GM23248 (cell line): ENCODE measurements at regions not wholly inside any gene's neighbourhood (a gene's known extent, or its start where the extent isn't known, plus 50 kb on each side); places are given as distances from the start of the nearest gene placed in this dataset.
A peak's percentile ranks its signal among the peaks of the same experiment; 100 is the strongest.

Source experiments
- DNase-seq: peaks from one replicate; pipeline ENCODE4 v3.0.0-alpha.2; 2015
- H2AFZ ChIP-seq: fragments of 200-600 bp; sonication (generic); 2 replicates; pipeline ENCODE4 v1.6.1; 2016; ENCODE audit warnings: antibody characterized with exemption
- H3F3A ChIP-seq: fragments of 200-600 bp; sonication (generic); 2 replicates; pipeline ENCODE4 v1.6.1; 2016; ENCODE audit warnings: mild to moderate bottlenecking, antibody characterized with exemption, mixed run types; ENCODE audit not compliant: insufficient read depth
- H3K27ac ChIP-seq: fragments of 200-600 bp; sonication (generic); 2 replicates; pipeline ENCODE4 v1.5.1; 2016; ENCODE audit warnings: mild to moderate bottlenecking
- H3K27me3 ChIP-seq: fragments of 200-600 bp; sonication (generic); replicated peaks from 2 replicates; pipeline ENCODE4 v1.6.1; 2016; ENCODE audit warnings: mild to moderate bottlenecking; ENCODE audit not compliant: insufficient read depth
- H3K36me3 ChIP-seq: fragments of 200-600 bp; sonication (generic); 2 replicates; pipeline ENCODE4 v1.6.1; 2016; ENCODE audit warnings: low read depth, mild to moderate bottlenecking
- H3K4me1 ChIP-seq: fragments of 200-600 bp; sonication (generic); 2 replicates; pipeline ENCODE4 v1.6.1; 2016; ENCODE audit warnings: mild to moderate bottlenecking; ENCODE audit not compliant: insufficient read depth
- H3K4me2 ChIP-seq: fragments of 200-600 bp; sonication (generic); one replicate; pipeline ENCODE4 v1.6.1; 2016; ENCODE audit warnings: mild to moderate bottlenecking; ENCODE audit not compliant: unreplicated experiment
- H3K4me3 ChIP-seq: fragments of 200-600 bp; sonication (generic); 2 replicates; pipeline ENCODE4 v1.5.1; 2016; ENCODE audit warnings: mild to moderate bottlenecking
- H3K79me2 ChIP-seq: fragments of 200-600 bp; sonication (generic); 2 replicates; pipeline ENCODE4 v1.6.1; 2016; ENCODE audit warnings: mild to moderate bottlenecking; ENCODE audit not compliant: insufficient read depth
- H3K9ac ChIP-seq: fragments of 200-600 bp; sonication (generic); 2 replicates; pipeline ENCODE4 v1.6.1; 2016; ENCODE audit warnings: mild to moderate bottlenecking
- H3K9me2 ChIP-seq: fragments of 200-600 bp; sonication (generic); 2 replicates; pipeline ENCODE4 v1.6.1; 2016; ENCODE audit warnings: mixed run types, mild to moderate bottlenecking, moderate library complexity; ENCODE audit not compliant: insufficient read depth
- H3K9me3 ChIP-seq: fragments of 200-600 bp; sonication (generic); one replicate; pipeline ENCODE4 v1.6.1; 2017; ENCODE audit warnings: low read depth
- H4K20me1 ChIP-seq: fragments of 200-600 bp; sonication (generic); 2 replicates; pipeline ENCODE4 v1.6.0; 2016; ENCODE audit not compliant: insufficient read depth
- EZH2 ChIP-seq: fragments of 200-600 bp; sonication (generic); IDR thresholded peaks from 2 replicates; pipeline ENCODE4 v1.6.1; 2018; ENCODE audit warnings: antibody characterized with exemption, mild to moderate bottlenecking; ENCODE audit not compliant: insufficient read depth, poor library complexity, severe bottlenecking
- EZH2phosphoT487 ChIP-seq: fragments of 200-600 bp; sonication (generic); IDR thresholded peaks from 2 replicates; pipeline ENCODE4 v1.6.1; 2018; ENCODE audit warnings: antibody characterized with exemption, moderate library complexity, mild to moderate bottlenecking, low read depth; ENCODE audit not compliant: insufficient read depth
- WGBS, 2 experiments: methylation state at CpG; one replicate each; pipeline ENCODE4 v1.1.6; 2015 to 2017; ENCODE audit warnings: low lambda C conversion rate in 2 of 2, low coverage in 1 of 2; ENCODE audit errors: missing lambda C conversion rate in 2 of 2; 5-methylcytosine and 5-hydroxymethylcytosine counted together
- in situ Hi-C: fragments of 300-500 bp; cut with MboI; formaldehyde crosslinking; loops from 2 replicates; pipeline ENCODE4 v1.15.0; 2020

GRCh38 chr21:36542312-36543101 is 62.6 kb upstream of the CLDN14 start:
- peaks cover 51% of the 10 kb centered on the region for H3K27me3 ChIP-seq
- in situ Hi-C loops, result no loop called here

GRCh38 chr21:36543924-36544323 is 64.0 kb upstream of the CLDN14 start:
- in situ Hi-C loops, result no loop called here
- peaks cover 51% of the 10 kb centered on the region for H3K27me3 ChIP-seq
- 90 to 95% methylated on average over 4 of the region's 4 CpGs for WGBS, 2 experiments
- H3K36me3 ChIP-seq, result no peaks in the 10 kb centered on the region
- H3K9me2 ChIP-seq, result no peaks in the 10 kb centered on the region
- no peak overlapping the region for H3K9ac ChIP-seq
- no peak for DNase-seq
- no peak overlapping the region for H2AFZ ChIP-seq
- TF ChIP-seq EZH2, result no peak
- no peak overlapping the region for H3K4me3 ChIP-seq
- no peaks in the 10 kb centered on the region for H3K79me2 ChIP-seq
- no peaks in the 10 kb centered on the region for H3F3A ChIP-seq
- no peaks in the 10 kb centered on the region for H3K9me3 ChIP-seq
- no peak overlapping the region for H3K4me2 ChIP-seq
- H3K4me1 ChIP-seq, result no peaks in the 10 kb centered on the region; the same call in 1 of the 2 replicates
- no peaks in the 10 kb centered on the region for H4K20me1 ChIP-seq
- no peak overlapping the region for H3K27ac ChIP-seq

More at GRCh38 chr21:36542312-36543101, 62.6 kb upstream of the CLDN14 start:
- no peaks in the 10 kb centered on the region for H3K9me3 ChIP-seq
- no peaks in the 10 kb centered on the region for H3K9me2 ChIP-seq
- no peaks in the 10 kb centered on the region for H4K20me1 ChIP-seq
- H3K27ac ChIP-seq, result no peak overlapping the region
- H3K4me1 ChIP-seq, result no peaks in the 10 kb centered on the region; the same call in 1 of the 2 replicates
- H3K4me2 ChIP-seq, result no peak overlapping the region
- no peaks in the 10 kb centered on the region for H3K36me3 ChIP-seq
- no peak for TF ChIP-seq EZH2phosphoT487
- peak; percentile 17 for TF ChIP-seq EZH2
- H3K79me2 ChIP-seq, result no peaks in the 10 kb centered on the region
- no peak for DNase-seq
- H2AFZ ChIP-seq, result no peak overlapping the region
- no peak overlapping the region for H3K4me3 ChIP-seq
- no peak overlapping the region for H3K9ac ChIP-seq
- WGBS, 2 experiments, result 20% methylated on average over 30 of the region's 34 CpGs
- H3F3A ChIP-seq, result no peaks in the 10 kb centered on the region

DNA sequence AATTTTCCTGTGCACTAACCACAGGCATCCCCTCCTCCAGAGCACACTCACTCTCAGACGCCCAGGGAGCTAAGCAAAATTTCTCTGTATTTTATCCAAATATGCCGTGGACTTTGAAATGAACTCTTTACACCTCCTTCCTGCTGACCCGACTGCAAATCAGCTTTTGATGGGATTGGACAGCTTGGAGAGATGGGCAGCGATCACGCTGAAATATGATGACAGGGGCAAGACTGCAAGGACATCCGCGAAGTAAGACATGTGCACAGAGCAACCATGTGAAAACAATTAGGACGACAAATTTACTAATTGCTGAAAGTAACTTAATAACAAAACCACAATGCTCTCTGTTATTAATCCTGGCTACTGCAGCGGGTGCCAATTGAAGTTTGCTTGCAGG is 64.6 kb upstream of the CLDN14 start:
- H3K4me3 ChIP-seq, result no peak overlapping the region
- TF ChIP-seq EZH2phosphoT487 (no peak), EZH2 (no peak)
- DNase-seq, result no peak
- H4K20me1 ChIP-seq, result no peaks in the 10 kb centered on the region
- no peaks in the 10 kb centered on the region for H3K79me2 ChIP-seq
- no peak overlapping the region for H3K27ac ChIP-seq
- no peak overlapping the region for H3K9ac ChIP-seq
- H3K4me1 ChIP-seq, result no peaks in the 10 kb centered on the region; the same call in 1 of the 2 replicates
- peaks cover 51% of the 10 kb centered on the region for H3K27me3 ChIP-seq
- H3K4me2 ChIP-seq, result no peak overlapping the region
- H3K36me3 ChIP-seq, result no peaks in the 10 kb centered on the region
- no peaks in the 10 kb centered on the region for H3F3A ChIP-seq
- no peak overlapping the region for H2AFZ ChIP-seq
- in situ Hi-C loops, result no loop called here
- no peaks in the 10 kb centered on the region for H3K9me3 ChIP-seq
- H3K9me2 ChIP-seq, result no peaks in the 10 kb centered on the region
- 21 to 22% methylated on average over 9 of the region's 9 CpGs for WGBS, 2 experiments

DNA sequence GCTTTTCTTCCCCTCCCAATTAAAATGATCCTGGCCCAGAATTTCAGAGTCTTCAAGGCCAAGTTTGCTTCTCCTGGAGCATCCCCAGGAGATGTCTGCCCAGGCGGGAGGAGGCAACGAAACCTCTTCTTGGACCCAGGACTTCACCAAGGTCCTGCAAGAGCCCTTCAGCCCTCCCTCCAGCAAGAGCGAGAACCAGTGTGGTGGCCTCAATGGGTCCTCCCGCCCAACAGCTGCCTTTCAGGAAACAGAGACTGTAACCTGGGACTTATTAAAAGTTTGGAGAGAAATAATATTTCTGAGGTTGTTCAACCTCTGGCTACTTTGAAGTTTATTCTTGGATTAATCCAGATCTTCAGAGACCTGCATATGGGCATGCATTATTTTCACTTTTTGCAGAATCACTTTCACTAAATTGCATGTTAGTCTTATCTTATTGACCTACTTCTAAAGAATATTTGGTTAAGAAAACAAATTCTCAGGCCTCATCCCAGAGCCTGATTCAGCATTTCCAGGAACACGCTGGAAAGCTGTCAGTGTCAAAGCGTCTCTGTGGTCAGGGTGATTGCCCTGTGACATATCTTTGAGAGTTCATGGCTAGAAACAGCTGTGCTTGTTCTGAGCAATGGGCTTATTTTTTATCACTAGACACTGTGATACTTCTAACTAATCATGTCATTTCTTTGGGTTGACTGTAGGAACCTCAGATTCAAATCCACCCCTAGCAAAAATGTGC is 66.0 kb upstream of the CLDN14 start:
- H3K4me3 ChIP-seq, result no peak overlapping the region
- no peak for TF ChIP-seq EZH2phosphoT487
- TF ChIP-seq EZH2, result no peak
- no peaks in the 10 kb centered on the region for H3K36me3 ChIP-seq
- no peaks in the 10 kb centered on the region for H3K9me2 ChIP-seq
- 31 to 38% methylated on average over 6 of the region's 6 CpGs for WGBS, 2 experiments
- H3K4me1 ChIP-seq, result peaks cover 8% of the 10 kb centered on the region
- H3K4me2 ChIP-seq, result no peak overlapping the region
- no peak overlapping the region for H2AFZ ChIP-seq
- peaks cover 4% of the 10 kb centered on the region for H3F3A ChIP-seq
- H3K9ac ChIP-seq, result no peak overlapping the region
- no peaks in the 10 kb centered on the region for H4K20me1 ChIP-seq
- in situ Hi-C loops, result no loop called here
- H3K27me3 ChIP-seq, result peaks cover 47% of the 10 kb centered on the region
- peak; percentile 13 for DNase-seq
- H3K79me2 ChIP-seq, result no peaks in the 10 kb centered on the region
- H3K9me3 ChIP-seq, result no peaks in the 10 kb centered on the region
- H3K27ac ChIP-seq, result no peak overlapping the region
